ENCODE measurements at regions not wholly inside any gene's neighbourhood (a gene's known extent, or its start where the extent isn't known, plus 50 kb on each side); places are given as distances from the start of the nearest gene placed in this dataset.

DNA sequence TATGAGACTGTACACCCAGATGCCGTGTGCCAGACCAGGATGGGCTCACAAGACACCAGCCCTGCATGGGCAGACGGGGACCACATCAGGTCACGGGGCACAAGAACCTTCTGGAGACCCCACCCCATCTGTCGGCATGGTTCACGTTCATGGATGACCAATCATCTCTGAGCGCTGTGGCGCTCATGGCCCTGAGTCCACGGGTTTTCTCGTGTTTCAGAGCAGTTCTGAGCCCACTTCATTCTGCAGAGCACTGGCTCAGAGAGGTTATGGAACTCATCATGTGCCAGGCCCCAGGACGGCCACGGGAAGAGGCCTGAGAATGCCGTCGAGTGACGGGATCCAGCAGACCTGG lies 63.0 kb upstream of the PPARA start:
- 58% methylated on average over 14 of the region's 14 CpGs; no CpG with 5 or more reads in 1 of the 2 donors for WGBS, 2 donors
- Histone ChIP-seq H3K27me3 (no peaks in the 10 kb centered on the region), H3K4me3 (no peak overlapping the region), H3K9me3 (no peaks in the 10 kb centered on the region), H3K4me1 (peaks cover 100% of the 10 kb centered on the region), H3K36me3 (replicated peaks in 1 of 2; ENCODE audit: insufficient read depth in 1 of 2, low read depth in 2 of 2) (no peaks in the 10 kb centered on the region), H3K27ac (peak overlapping the region; percentile 87 to 99 (median 94))
- TF ChIP-seq POLR2A (IDR thresholded peaks at IDR 0.05), result no peak
- TF ChIP-seq, protein P1, sequence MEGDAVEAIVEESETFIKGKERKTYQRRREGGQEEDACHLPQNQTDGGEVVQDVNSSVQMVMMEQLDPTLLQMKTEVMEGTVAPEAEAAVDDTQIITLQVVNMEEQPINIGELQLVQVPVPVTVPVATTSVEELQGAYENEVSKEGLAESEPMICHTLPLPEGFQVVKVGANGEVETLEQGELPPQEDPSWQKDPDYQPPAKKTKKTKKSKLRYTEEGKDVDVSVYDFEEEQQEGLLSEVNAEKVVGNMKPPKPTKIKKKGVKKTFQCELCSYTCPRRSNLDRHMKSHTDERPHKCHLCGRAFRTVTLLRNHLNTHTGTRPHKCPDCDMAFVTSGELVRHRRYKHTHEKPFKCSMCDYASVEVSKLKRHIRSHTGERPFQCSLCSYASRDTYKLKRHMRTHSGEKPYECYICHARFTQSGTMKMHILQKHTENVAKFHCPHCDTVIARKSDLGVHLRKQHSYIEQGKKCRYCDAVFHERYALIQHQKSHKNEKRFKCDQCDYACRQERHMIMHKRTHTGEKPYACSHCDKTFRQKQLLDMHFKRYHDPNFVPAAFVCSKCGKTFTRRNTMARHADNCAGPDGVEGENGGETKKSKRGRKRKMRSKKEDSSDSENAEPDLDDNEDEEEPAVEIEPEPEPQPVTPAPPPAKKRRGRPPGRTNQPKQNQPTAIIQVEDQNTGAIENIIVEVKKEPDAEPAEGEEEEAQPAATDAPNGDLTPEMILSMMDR (IDR thresholded peaks at IDR 0.05), result no peak
- DNase-seq, result no peak
- ATAC-seq, result no peak
- intact Hi-C loops (cut with DNase I), result no loop called here

DNA sequence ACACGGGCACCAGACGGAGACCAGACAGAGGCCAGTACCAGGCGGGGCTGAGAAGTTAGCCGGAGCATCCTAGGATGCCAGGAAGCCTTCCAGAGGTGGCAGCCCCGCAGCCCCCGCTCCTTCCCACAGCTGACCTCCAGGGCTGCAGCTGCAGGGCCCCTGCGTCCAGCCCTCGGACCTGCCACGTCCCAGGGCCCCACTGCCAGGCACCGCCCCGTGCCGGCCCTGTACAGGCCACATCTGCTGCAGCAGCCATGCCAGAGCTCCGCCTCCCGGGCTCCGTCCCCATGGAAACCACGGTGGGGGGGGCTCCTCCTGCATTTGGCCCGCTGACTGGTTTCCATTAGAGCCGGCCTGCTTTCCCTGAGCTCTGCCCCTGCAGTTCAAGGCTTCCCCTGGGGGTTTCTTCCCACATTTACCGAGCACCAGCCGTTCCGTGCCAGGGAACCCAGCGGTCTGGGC lies 62.5 kb upstream of the PPARA start:
- TF ChIP-seq POLR2A (IDR thresholded peaks at IDR 0.05), result peak in 1 of 3 donors; percentile 32
- TF ChIP-seq, protein P1 (IDR thresholded peaks at IDR 0.05), result peak in 1 of 7 experiments; percentile 14
- intact Hi-C loops (cut with DNase I), result no loop called here
- WGBS, 2 donors, result 0 to 11% methylated on average over 5 to 20 of the region's 22 CpGs
- Histone ChIP-seq H3K9me3 (no peaks in the 10 kb centered on the region), H3K27me3 (no peaks in the 10 kb centered on the region), H3K4me1 (peaks cover 100% of the 10 kb centered on the region), H3K36me3 (replicated peaks in 1 of 2; ENCODE audit: insufficient read depth in 1 of 2, low read depth in 2 of 2) (no peaks in the 10 kb centered on the region), H3K4me3 (no peak overlapping the region), H3K27ac (peak overlapping the region; percentile 87 to 99 (median 94))
- DNase-seq (peak; percentile 93 to 95 (median 94)), ATAC-seq (peak; percentile 63)

DNA sequence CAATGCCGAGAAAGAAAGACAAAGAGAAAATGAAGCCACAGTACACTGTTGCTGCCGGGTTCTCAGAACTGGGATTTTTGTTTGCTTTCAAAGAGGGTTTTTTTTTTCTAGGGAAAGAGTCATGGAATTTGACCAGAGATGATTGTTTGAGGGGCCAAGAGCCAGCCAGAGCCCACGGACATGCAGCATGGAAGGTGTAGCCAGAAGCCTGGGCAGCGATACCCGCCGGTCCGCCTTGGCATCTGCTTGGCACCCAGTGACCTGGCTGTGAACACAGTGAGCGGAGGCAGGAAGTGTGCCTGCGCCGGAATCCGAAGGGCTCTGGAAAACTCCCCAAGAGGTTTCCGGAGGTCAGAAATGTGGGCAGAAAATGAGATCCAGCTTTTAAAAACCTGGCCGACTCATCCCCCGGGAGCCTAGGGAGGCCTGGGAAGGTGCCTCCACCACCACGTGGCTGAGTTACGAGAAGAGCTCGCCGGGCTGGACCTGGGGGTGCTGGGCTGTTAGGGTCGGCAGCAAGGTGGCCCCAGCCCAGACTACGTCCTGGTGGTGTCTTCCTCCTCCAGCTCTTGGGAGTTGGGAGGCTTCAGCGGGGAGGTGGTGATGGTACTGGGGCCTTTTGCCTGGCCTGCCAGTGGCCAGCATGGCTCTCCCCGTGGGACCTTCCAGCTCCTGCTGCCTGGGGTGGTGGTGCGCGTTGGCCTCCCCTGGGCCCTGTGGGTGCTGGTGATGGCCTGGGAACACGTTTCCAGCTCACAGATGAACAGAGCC lies 61.6 kb upstream of the PPARA start:
- H3K27me3 ChIP-seq, result no peaks in the 10 kb centered on the region
- TF ChIP-seq, protein P1 (IDR thresholded peaks at IDR 0.05), result no peak
- TF ChIP-seq POLR2A (IDR thresholded peaks at IDR 0.05), result no peak
- peak; percentile 12 for ATAC-seq
- peak overlapping the region; percentile 87 to 99 (median 94) for H3K27ac ChIP-seq
- peak; percentile 65 to 86 (median 74) for DNase-seq
- no peaks in the 10 kb centered on the region for H3K9me3 ChIP-seq
- peaks cover 100% of the 10 kb centered on the region for H3K4me1 ChIP-seq
- no peaks in the 10 kb centered on the region for H3K36me3 ChIP-seq (replicated peaks in 1 of 2; ENCODE audit: insufficient read depth in 1 of 2, low read depth in 2 of 2)
- H3K4me3 ChIP-seq, result no peak overlapping the region
- intact Hi-C loops (cut with DNase I), result no loop called here
- WGBS, 2 donors, result 5 to 29% methylated on average over 20 to 25 of the region's 25 CpGs

DNA sequence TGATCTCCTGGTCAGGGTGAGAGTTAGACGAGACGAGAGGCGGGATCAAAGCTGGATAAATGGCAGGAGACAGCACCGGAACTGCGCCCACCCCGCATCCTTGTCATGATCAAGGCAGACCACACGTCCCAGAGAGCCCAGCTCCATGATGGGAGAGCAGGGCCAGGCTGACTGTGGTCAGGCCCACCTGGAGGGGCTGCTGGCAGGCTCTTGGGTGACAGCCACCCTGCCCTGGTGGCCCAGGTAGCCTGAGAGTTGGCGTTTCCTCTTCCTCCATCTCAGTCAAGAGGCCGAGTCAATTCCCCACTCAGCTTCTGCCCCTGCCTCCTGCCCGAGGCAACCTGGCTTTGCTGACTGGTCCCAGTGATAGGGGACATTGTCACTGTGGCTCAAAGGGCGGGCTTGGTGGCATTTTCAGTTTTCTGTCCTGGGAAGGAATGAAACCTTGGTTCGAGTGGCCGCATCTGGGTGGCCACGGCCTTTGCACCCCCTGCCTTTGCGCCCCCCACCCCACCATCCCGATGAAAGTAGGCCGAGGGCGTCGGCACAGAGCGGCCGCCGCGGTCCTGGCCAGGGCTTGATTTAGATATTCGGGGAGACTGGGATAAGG lies 60.8 kb upstream of the PPARA start:
- H3K36me3 ChIP-seq (replicated peaks in 1 of 2; ENCODE audit: insufficient read depth in 1 of 2, low read depth in 2 of 2), result no peaks in the 10 kb centered on the region
- H3K27me3 ChIP-seq, result no peaks in the 10 kb centered on the region
- intact Hi-C loops (cut with DNase I), result no loop called here
- peak overlapping the region; percentile 87 to 99 (median 94) for H3K27ac ChIP-seq
- peaks cover 100% of the 10 kb centered on the region for H3K4me1 ChIP-seq
- TF ChIP-seq, protein P1 (IDR thresholded peaks at IDR 0.05), result no peak
- TF ChIP-seq POLR2A (IDR thresholded peaks at IDR 0.05), result no peak
- DNase-seq (peak in 3 of 4 donors; percentile 23 to 29 (median 26)), ATAC-seq (no peak)
- H3K4me3 ChIP-seq, result no peak overlapping the region
- WGBS, 2 donors, result 36 to 45% methylated on average over 11 to 24 of the region's 24 CpGs
- H3K9me3 ChIP-seq, result no peaks in the 10 kb centered on the region
